Smooth muscle cell (in vitro differentiated cells): ENCODE measurements at regions not wholly inside any gene's neighbourhood (a gene's known extent, or its start where the extent isn't known, plus 50 kb on each side); places are given as distances from the start of the nearest gene placed in this dataset.

Experiments used
- DNase-seq: peaks from one replicate; lab custom pipeline; 2025; ENCODE audit not compliant: unreplicated experiment; lab: John Stamatoyannopoulos, UW
- H2AFZ ChIP-seq: fragments of 200-600 bp; sonication (generic); 2 replicates; pipeline ENCODE4 v1.6.0; 2016; ENCODE audit warnings: antibody characterized with exemption, low read depth, mild to moderate bottlenecking
- H3F3A ChIP-seq: fragments of 200-600 bp; sonication (generic); 2 replicates; pipeline ENCODE4 v1.6.0; 2017; ENCODE audit warnings: antibody characterized with exemption, low read depth
- H3K27ac ChIP-seq: fragments of 200-600 bp; sonication (generic); 2 replicates; pipeline ENCODE4 v1.5.1; 2016; ENCODE audit warnings: low read depth, mild to moderate bottlenecking
- H3K27me3 ChIP-seq: fragments of 200-600 bp; sonication (generic); 2 replicates; pipeline ENCODE4 v1.6.1; 2016; ENCODE audit warnings: low read depth, mild to moderate bottlenecking
- H3K36me3 ChIP-seq: fragments of 200-600 bp; sonication (generic); 2 replicates; pipeline ENCODE4 v1.5.1; 2016; ENCODE audit warnings: low read depth
- H3K4me1 ChIP-seq: fragments of 200-600 bp; sonication (generic); 2 replicates; pipeline ENCODE4 v1.5.1; 2016; ENCODE audit warnings: low read depth
- H3K4me2 ChIP-seq: fragments of 200-600 bp; sonication (generic); 2 replicates; pipeline ENCODE4 v1.6.0; 2016; ENCODE audit warnings: mild to moderate bottlenecking
- H3K4me3 ChIP-seq: fragments of 200-600 bp; sonication (generic); 2 replicates; pipeline ENCODE4 v1.5.1; 2016; ENCODE audit warnings: mild to moderate bottlenecking
- H3K79me2 ChIP-seq: fragments of 200-600 bp; sonication (generic); 2 replicates; pipeline ENCODE4 v1.6.0; 2016; ENCODE audit warnings: low read depth, mild to moderate bottlenecking
- H3K9ac ChIP-seq: fragments of 200-600 bp; sonication (generic); 2 replicates; pipeline ENCODE4 v1.6.0; 2016; ENCODE audit warnings: low read depth
- H3K9me3 ChIP-seq: fragments of 200-600 bp; sonication (generic); replicated peaks from 2 replicates; pipeline ENCODE4 v1.5.1; 2016; ENCODE audit warnings: low read depth
- H4K20me1 ChIP-seq: fragments of 200-600 bp; sonication (generic); 2 replicates; pipeline ENCODE4 v1.6.0; 2016; ENCODE audit warnings: low read depth
- CTCF ChIP-seq: fragments of 200-600 bp; sonication (generic); IDR thresholded peaks from 2 replicates; pipeline ENCODE4 v1.5.1; 2017; ENCODE audit warnings: borderline replicate concordance, mild to moderate bottlenecking, antibody characterized with exemption; ENCODE audit not compliant: insufficient read depth, poor library complexity, severe bottlenecking
- WGBS: methylation state at CpG from one replicate; pipeline ENCODE4 v1.1.7; 2016; ENCODE audit warnings: low lambda C conversion rate; 5-methylcytosine and 5-hydroxymethylcytosine counted together

GRCh38 chr6:47170617-47170947 lies 128.4 kb upstream of the ADGRF1 start:
- Histone ChIP-seq H3K4me3 (no peak overlapping the region), H3F3A (no peaks in the 10 kb centered on the region), H3K79me2 (no peaks in the 10 kb centered on the region), H3K27me3 (no peaks in the 10 kb centered on the region), H2AFZ (no peak overlapping the region), H3K36me3 (no peaks in the 10 kb centered on the region), H3K9me3 (no peaks in the 10 kb centered on the region), H3K9ac (no peak overlapping the region), H3K4me1 (peaks cover 9% of the 10 kb centered on the region), H3K27ac (no peak overlapping the region), H3K4me2 (no peak overlapping the region), H4K20me1 (no peaks in the 10 kb centered on the region)
- no peak for TF ChIP-seq CTCF
- 75% methylated on average over 3 of the region's 3 CpGs for WGBS
- no peak for DNase-seq

- Histone ChIP-seq H3K27ac (peak overlapping the region; percentile 89), H3F3A (no peaks in the 10 kb centered on the region), H3K27me3 (no peaks in the 10 kb centered on the region), H3K36me3 (no peaks in the 10 kb centered on the region), H3K79me2 (no peaks in the 10 kb centered on the region), H3K9me3 (no peaks in the 10 kb centered on the region), H3K9ac (no peak overlapping the region), H3K4me3 (no peak overlapping the region), H3K4me1 (peaks cover 9% of the 10 kb centered on the region), H3K4me2 (no peak overlapping the region), H2AFZ (no peak overlapping the region), H4K20me1 (no peaks in the 10 kb centered on the region)
- DNase-seq, result no peak
- no peak for TF ChIP-seq CTCF
- WGBS, result 72% methylated on average over 1 of the region's 1 CpG
Observed at GRCh38 chr6:47169785-47170616, 127.9 kb upstream of the ADGRF1 start.

GRCh38 chr6:47168180-47168579 lies 126.0 kb upstream of the ADGRF1 start:
- H3K4me3 ChIP-seq, result no peak overlapping the region
- no peaks in the 10 kb centered on the region for H3K36me3 ChIP-seq
- H3K79me2 ChIP-seq, result no peaks in the 10 kb centered on the region
- H3K27ac ChIP-seq, result peak overlapping the region; percentile 89
- no peaks in the 10 kb centered on the region for H4K20me1 ChIP-seq
- peak overlapping the region; percentile 57 for H3K4me2 ChIP-seq
- H3F3A ChIP-seq, result no peaks in the 10 kb centered on the region
- WGBS, result 23% methylated on average over 2 of the region's 2 CpGs
- TF ChIP-seq CTCF, result no peak
- H3K9ac ChIP-seq, result peak overlapping the region; percentile 31
- H3K9me3 ChIP-seq, result no peaks in the 10 kb centered on the region
- no peak overlapping the region for H2AFZ ChIP-seq
- DNase-seq, result no peak
- peaks cover 9% of the 10 kb centered on the region for H3K4me1 ChIP-seq
- no peaks in the 10 kb centered on the region for H3K27me3 ChIP-seq

- Histone ChIP-seq H3K27ac (no peak overlapping the region), H3K4me2 (no peak overlapping the region), H3K4me1 (peaks cover 9% of the 10 kb centered on the region), H3K36me3 (no peaks in the 10 kb centered on the region), H3F3A (no peaks in the 10 kb centered on the region), H3K9ac (no peak overlapping the region), H3K4me3 (no peak overlapping the region), H3K79me2 (no peaks in the 10 kb centered on the region), H4K20me1 (no peaks in the 10 kb centered on the region), H3K9me3 (no peaks in the 10 kb centered on the region), H3K27me3 (no peaks in the 10 kb centered on the region), H2AFZ (peak overlapping the region; percentile 24)
- TF ChIP-seq CTCF, result no peak
- whole genome bisulfite sequencing, result 96% methylated on average over 1 of the region's 1 CpG
- DNase-seq, result no peak
Observed at GRCh38 chr6:47165918-47166317, 123.8 kb upstream of the ADGRF1 start.
